Putamen (tissue), 1 donor: ENCODE measurements at regions not wholly inside any gene's neighbourhood (a gene's known extent, or its start where the extent isn't known, plus 50 kb on each side); places are given as distances from the start of the nearest gene placed in this dataset.

Source experiments
- DNase-seq: peaks from one replicate; pipeline ENCODE4 v3.0.0-alpha.2; 2016; ENCODE audit warnings: low spot score

GRCh38 chr6:22809370-22809769 lies 240.0 kb downstream of the HDGFL1 start:
- DNase-seq: no peak

- DNase-seq: no peak
Measured at GRCh38 chr6:22819209-22819608, 249.8 kb downstream of the HDGFL1 start.

- no peak for DNase-seq
Measured at GRCh38 chr6:22821664-22822320, 252.4 kb downstream of the HDGFL1 start.

GRCh38 chr6:22825210-22825609 lies 255.8 kb downstream of the HDGFL1 start:
- DNase-seq: no peak

GRCh38 chr6:22826961-22827360 lies 257.6 kb downstream of the HDGFL1 start:
- DNase-seq: no peak

GRCh38 chr6:22827760-22828159 lies 258.4 kb downstream of the HDGFL1 start:
- DNase-seq: no peak

- DNase-seq: no peak
Measured at GRCh38 chr6:22828179-22829062, 259.1 kb downstream of the HDGFL1 start.

- no peak for DNase-seq
Measured at GRCh38 chr6:22829070-22829469, 259.7 kb downstream of the HDGFL1 start.

GRCh38 chr6:22830463-22830862 lies 261.1 kb downstream of the HDGFL1 start:
- no peak for DNase-seq

GRCh38 chr6:22833191-22833590 lies 263.8 kb downstream of the HDGFL1 start:
- DNase-seq: no peak

- no peak for DNase-seq
Measured at GRCh38 chr6:22838345-22838744, 269.0 kb downstream of the HDGFL1 start.

GRCh38 chr6:22845467-22845866 lies 276.1 kb downstream of the HDGFL1 start:
- DNase-seq: peak; percentile 10

- no peak for DNase-seq
Measured at GRCh38 chr6:22848121-22848520, 278.8 kb downstream of the HDGFL1 start.

- no peak for DNase-seq
Measured at GRCh38 chr6:22849921-22850320, 280.6 kb downstream of the HDGFL1 start.

- no peak for DNase-seq
Measured at GRCh38 chr6:22852101-22852500, 282.7 kb downstream of the HDGFL1 start.

- DNase-seq: no peak
Measured at GRCh38 chr6:22873513-22874136, 304.3 kb downstream of the HDGFL1 start.

GRCh38 chr6:22875845-22876244 lies 306.5 kb downstream of the HDGFL1 start:
- DNase-seq: no peak

- no peak for DNase-seq
Measured at GRCh38 chr6:22878324-22878701, 308.9 kb downstream of the HDGFL1 start.

- DNase-seq: no peak
Measured at GRCh38 chr6:22878706-22879105, 309.3 kb downstream of the HDGFL1 start.

GRCh38 chr6:22880686-22881433 lies 311.5 kb downstream of the HDGFL1 start:
- no peak for DNase-seq

- DNase-seq: no peak
Measured at GRCh38 chr6:22882581-22882980, 313.2 kb downstream of the HDGFL1 start.

GRCh38 chr6:22883061-22883717 lies 313.8 kb downstream of the HDGFL1 start:
- DNase-seq: no peak
